H1 (cell line): ENCODE measurements at regions not wholly inside any gene's neighbourhood (a gene's known extent, or its start where the extent isn't known, plus 50 kb on each side); places are given as distances from the start of the nearest gene placed in this dataset.

Source experiments
- CBX8 ChIP-seq: fragments of 300-800, 300-1000 bp; sonication (generic); IDR thresholded peaks from 2 replicates; pipeline ENCODE4 v1.7.1; 2016; ENCODE audit warnings: low read depth, low read length, borderline replicate concordance
- EZH2 ChIP-seq: fragments of 200-600 bp; sonication (generic); IDR thresholded peaks from 2 replicates; pipeline ENCODE4 v1.7.1; 2012; ENCODE audit warnings: low read depth, mild to moderate bottlenecking, moderate library complexity, low read length, inconsistent platforms; ENCODE audit not compliant: severe bottlenecking
- HDAC2 ChIP-seq, 2 experiments: fragments of 300-600 bp in 1 of 2; sonication (generic) in 1 of 2; IDR thresholded peaks; 2 replicates each; pipeline ENCODE4 v1.6.1; 2011 to 2012; ENCODE audit warnings: low read depth in 2 of 2, low read length in 2 of 2, mild to moderate bottlenecking in 2 of 2, moderate library complexity in 2 of 2, borderline replicate concordance in 1 of 2, inconsistent platforms in 1 of 2
- NRF1 ChIP-seq: IDR thresholded peaks from 2 replicates; pipeline ENCODE4 v1.6.1; 2011; ENCODE audit warnings: mild to moderate bottlenecking, low read depth, low read length, improper control_type of control experiment
- POLR2A ChIP-seq, 2 experiments: IDR thresholded peaks; 1 replicate in 1 of 2; 2 replicates in 1 of 2; pipeline ENCODE4 v1.6.1; 2011; ENCODE audit warnings: low read depth in 2 of 2, low read length in 2 of 2, mild to moderate bottlenecking in 2 of 2; ENCODE audit errors: control extremely low read depth in 1 of 2
- RAD21 ChIP-seq, 2 experiments: IDR thresholded peaks in 1 of 2; conservative IDR thresholded peaks in 1 of 2; 2 replicates each; pipeline ENCODE4 v1.6.1; 2011; ENCODE audit warnings: low read depth in 2 of 2, low read length in 2 of 2, improper control_type of control experiment in 1 of 2, inconsistent platforms in 1 of 2, mild to moderate bottlenecking in 1 of 2, moderate library complexity in 1 of 2
- TF ChIP-seq, protein P1 (sequence below), 3 experiments: IDR thresholded peaks; 1 replicate in 2 of 3; 2 replicates in 1 of 3; pipeline versions ENCODE4 v1.5.1 to v1.6.1; 2011; ENCODE audit warnings: low read length in 3 of 3, mild to moderate bottlenecking in 3 of 3, inconsistent platforms in 2 of 3, low read depth in 1 of 3, moderate library complexity in 1 of 3; ENCODE audit not compliant: insufficient read depth in 1 of 3; ENCODE audit errors: control extremely low read depth in 1 of 3

DNA sequence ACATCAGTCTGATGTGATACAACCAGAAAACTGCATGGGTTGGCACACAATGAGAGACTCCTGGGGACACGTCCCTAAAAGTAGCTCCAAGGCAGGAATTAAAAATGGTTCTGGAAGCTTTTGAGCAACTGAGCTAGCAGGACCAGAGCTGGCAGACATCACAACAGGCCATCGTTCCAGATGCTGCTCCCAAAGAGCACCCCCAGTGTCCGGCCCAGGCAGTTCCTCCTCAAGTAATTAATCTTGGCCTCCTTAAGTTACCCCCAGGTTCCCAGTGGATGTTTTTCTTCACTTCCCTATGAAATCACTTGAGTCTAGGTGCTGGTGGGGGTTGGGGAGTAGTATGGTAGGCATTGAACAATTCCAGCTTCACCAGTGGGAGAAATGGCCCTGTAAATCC, 711.6 kb downstream of the MECOM start:
- TF ChIP-seq, protein P1, sequence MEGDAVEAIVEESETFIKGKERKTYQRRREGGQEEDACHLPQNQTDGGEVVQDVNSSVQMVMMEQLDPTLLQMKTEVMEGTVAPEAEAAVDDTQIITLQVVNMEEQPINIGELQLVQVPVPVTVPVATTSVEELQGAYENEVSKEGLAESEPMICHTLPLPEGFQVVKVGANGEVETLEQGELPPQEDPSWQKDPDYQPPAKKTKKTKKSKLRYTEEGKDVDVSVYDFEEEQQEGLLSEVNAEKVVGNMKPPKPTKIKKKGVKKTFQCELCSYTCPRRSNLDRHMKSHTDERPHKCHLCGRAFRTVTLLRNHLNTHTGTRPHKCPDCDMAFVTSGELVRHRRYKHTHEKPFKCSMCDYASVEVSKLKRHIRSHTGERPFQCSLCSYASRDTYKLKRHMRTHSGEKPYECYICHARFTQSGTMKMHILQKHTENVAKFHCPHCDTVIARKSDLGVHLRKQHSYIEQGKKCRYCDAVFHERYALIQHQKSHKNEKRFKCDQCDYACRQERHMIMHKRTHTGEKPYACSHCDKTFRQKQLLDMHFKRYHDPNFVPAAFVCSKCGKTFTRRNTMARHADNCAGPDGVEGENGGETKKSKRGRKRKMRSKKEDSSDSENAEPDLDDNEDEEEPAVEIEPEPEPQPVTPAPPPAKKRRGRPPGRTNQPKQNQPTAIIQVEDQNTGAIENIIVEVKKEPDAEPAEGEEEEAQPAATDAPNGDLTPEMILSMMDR (IDR thresholded peaks at IDR 0.05; ENCODE audit: control extremely low read depth in 1 of 3, insufficient read depth in 1 of 3, low read depth in 1 of 3, low read length in 3 of 3), result peak in 1 of 3 experiments; percentile 11; a peak in 1 of 4 replicates
- no peak for TF ChIP-seq CBX8
- TF ChIP-seq POLR2A (IDR thresholded peaks at IDR 0.05; ENCODE audit: control extremely low read depth in 1 of 2, low read depth in 2 of 2, low read length in 2 of 2), result no peak
- TF ChIP-seq RAD21 (IDR thresholded peaks at IDR 0.05 in 1 of 2, conservative IDR thresholded peaks at IDR 0.05 in 1 of 2; ENCODE audit: low read depth in 2 of 2, low read length in 2 of 2), result no peak
- TF ChIP-seq EZH2, result no peak
- no peak for TF ChIP-seq NRF1
- TF ChIP-seq HDAC2 (IDR thresholded peaks at IDR 0.05; ENCODE audit: borderline replicate concordance in 1 of 2, low read depth in 2 of 2, low read length in 2 of 2), result no peak
